ENCODE measurements at regions not wholly inside any gene's neighbourhood (a gene's known extent, or its start where the extent isn't known, plus 50 kb on each side); places are given as distances from the start of the nearest gene placed in this dataset.

GRCh38 chr2:106020821-106021661 lies 173.1 kb downstream of the UXS1 start:
- Mint-ChIP-seq H3K4me3 (no peak overlapping the region), H3K9me3 (no peaks in the 10 kb centered on the region), H3K36me3 (no peaks in the 10 kb centered on the region), H3K4me1 (peaks cover 0 to 5% (median 0%) of the 10 kb centered on the region in 3 donors), H3K27me3 (peaks cover 0 to 10% (median 8%) of the 10 kb centered on the region in 3 donors), H3K27ac (no peak overlapping the region)
- ATAC-seq (ENCODE audit: low read depth in 2 of 2) = no peak
- no peak for DNase-seq

GRCh38 chr2:106020032-106020431 lies 174.1 kb downstream of the UXS1 start:
- no peaks in the 10 kb centered on the region for H3K36me3 Mint-ChIP-seq
- ATAC-seq (ENCODE audit: low read depth in 2 of 2) (no peak), DNase-seq (no peak)
- H3K27me3 Mint-ChIP-seq = peaks cover 0 to 6% (median 6%) of the 10 kb centered on the region in 3 donors
- no peak overlapping the region for H3K4me3 Mint-ChIP-seq
- peaks cover 0 to 4% (median 0%) of the 10 kb centered on the region in 3 donors for H3K4me1 Mint-ChIP-seq
- peak overlapping the region in 1 of 6 donors; percentile 84 for H3K27ac Mint-ChIP-seq
- H3K9me3 Mint-ChIP-seq = no peaks in the 10 kb centered on the region

- Mint-ChIP-seq H3K36me3 (no peaks in the 10 kb centered on the region), H3K27ac (peak overlapping the region in 1 of 6 donors; percentile 60), H3K9me3 (no peaks in the 10 kb centered on the region), H3K4me3 (no peak overlapping the region), H3K27me3 (no peaks in the 10 kb centered on the region), H3K4me1 (no peaks in the 10 kb centered on the region)
- DNase-seq (no peak), ATAC-seq (ENCODE audit: low read depth in 2 of 2) (no peak)
Measured at GRCh38 chr2:106018141-106018540, 176.0 kb downstream of the UXS1 start.

- no peak overlapping the region for H3K27ac Mint-ChIP-seq
- no peak for ATAC-seq (ENCODE audit: low read depth in 2 of 2)
Measured at GRCh38 chr2:106012591-106013347, 181.3 kb downstream of the UXS1 start.

GRCh38 chr2:106012001-106012590 lies 182.0 kb downstream of the UXS1 start:
- peaks cover under 1 to 25% (median 19%) of the 10 kb centered on the region in 7 donors for H3K9me3 Mint-ChIP-seq
- DNase-seq = no peak
- peaks cover 6 to 16% of the 10 kb centered on the region in 2 donors for H3K36me3 Mint-ChIP-seq
- peak overlapping the region in 1 of 8 donors; percentile 11 for H3K4me3 Mint-ChIP-seq
- H3K27ac Mint-ChIP-seq = no peak overlapping the region
- no peak for ATAC-seq (ENCODE audit: low read depth in 2 of 2)
- H3K27me3 Mint-ChIP-seq = no peaks in the 10 kb centered on the region
- H3K4me1 Mint-ChIP-seq = no peaks in the 10 kb centered on the region

More at GRCh38 chr2:106012591-106013347, 181.3 kb downstream of the UXS1 start:
- Mint-ChIP-seq H3K9me3 (peaks cover 0 to 21% (median 15%) of the 10 kb centered on the region in 7 donors), H3K4me1 (no peaks in the 10 kb centered on the region), H3K27me3 (no peaks in the 10 kb centered on the region), H3K36me3 (peaks cover 5 to 12% of the 10 kb centered on the region in 2 donors), H3K4me3 (peak overlapping the region in 1 of 8 donors; percentile 11)
- no peak for DNase-seq

- H3K9me3 Mint-ChIP-seq = peaks cover 7 to 33% (median 26%) of the 10 kb centered on the region in 7 donors
- H3K4me1 Mint-ChIP-seq = no peaks in the 10 kb centered on the region
- no peak overlapping the region for H3K27ac Mint-ChIP-seq
- H3K27me3 Mint-ChIP-seq = peaks cover 0 to 4% (median 0%) of the 10 kb centered on the region in 3 donors
- DNase-seq (no peak), ATAC-seq (ENCODE audit: low read depth in 2 of 2) (no peak)
- H3K4me3 Mint-ChIP-seq = no peak overlapping the region
- peaks cover 12 to 23% of the 10 kb centered on the region in 2 donors for H3K36me3 Mint-ChIP-seq
Measured at GRCh38 chr2:106011380-106011779, 182.7 kb downstream of the UXS1 start.

GRCh38 chr2:106010818-106011355 lies 183.2 kb downstream of the UXS1 start:
- Mint-ChIP-seq H3K27ac (no peak overlapping the region), H3K4me3 (no peak overlapping the region), H3K27me3 (peaks cover 0 to 4% (median 0%) of the 10 kb centered on the region in 3 donors), H3K9me3 (peaks cover 11 to 38% (median 31%) of the 10 kb centered on the region in 7 donors), H3K4me1 (no peaks in the 10 kb centered on the region), H3K36me3 (peaks cover 12 to 28% of the 10 kb centered on the region in 2 donors)
- ATAC-seq (ENCODE audit: low read depth in 2 of 2) = no peak
- DNase-seq = no peak

- no peaks in the 10 kb centered on the region for H3K4me1 Mint-ChIP-seq
- no peak for ATAC-seq (ENCODE audit: low read depth in 2 of 2)
- peaks cover 12 to 29% of the 10 kb centered on the region in 2 donors for H3K36me3 Mint-ChIP-seq
- DNase-seq = no peak
- peaks cover 11 to 55% (median 44%) of the 10 kb centered on the region in 7 donors for H3K9me3 Mint-ChIP-seq
- H3K27ac Mint-ChIP-seq = no peak overlapping the region
- H3K27me3 Mint-ChIP-seq = peaks cover 0 to 4% (median 0%) of the 10 kb centered on the region in 3 donors
- no peak overlapping the region for H3K4me3 Mint-ChIP-seq
Measured at GRCh38 chr2:106009096-106009495, 185.0 kb downstream of the UXS1 start.

- Mint-ChIP-seq H3K4me3 (no peak overlapping the region), H3K9me3 (peaks cover 11 to 88% (median 61%) of the 10 kb centered on the region in 7 donors), H3K27me3 (peaks cover 3 to 17% (median 8%) of the 10 kb centered on the region in 3 donors), H3K4me1 (no peaks in the 10 kb centered on the region), H3K27ac (peak overlapping the region in 1 of 6 donors; percentile 34), H3K36me3 (peaks cover 7 to 46% of the 10 kb centered on the region in 2 donors)
- ATAC-seq (ENCODE audit: low read depth in 2 of 2) (no peak), DNase-seq (no peak)
Measured at GRCh38 chr2:106004851-106005250, 189.2 kb downstream of the UXS1 start.

GRCh38 chr2:105999211-105999989 lies 194.7 kb downstream of the UXS1 start:
- Mint-ChIP-seq H3K4me3 (no peak overlapping the region), H3K36me3 (peaks cover 20 to 36% of the 10 kb centered on the region in 2 donors)
- ATAC-seq (ENCODE audit: low read depth in 2 of 2) = no peak

GRCh38 chr2:105997711-105998110 lies 196.4 kb downstream of the UXS1 start:
- H3K27ac Mint-ChIP-seq = no peak overlapping the region
- H3K4me3 Mint-ChIP-seq = no peak overlapping the region
- H3K36me3 Mint-ChIP-seq = peaks cover 20 to 48% of the 10 kb centered on the region in 2 donors
- DNase-seq (no peak), ATAC-seq (ENCODE audit: low read depth in 2 of 2) (no peak)
- H3K9me3 Mint-ChIP-seq = peaks cover 15 to 74% (median 51%) of the 10 kb centered on the region in 7 donors
- peaks cover 8 to 20% (median 16%) of the 10 kb centered on the region in 3 donors for H3K27me3 Mint-ChIP-seq
- H3K4me1 Mint-ChIP-seq = no peaks in the 10 kb centered on the region

More at GRCh38 chr2:105999211-105999989, 194.7 kb downstream of the UXS1 start:
- DNase-seq = no peak
- Mint-ChIP-seq H3K27ac (no peak overlapping the region), H3K4me1 (no peaks in the 10 kb centered on the region), H3K27me3 (peaks cover 8 to 20% (median 16%) of the 10 kb centered on the region in 3 donors), H3K9me3 (peaks cover 7 to 74% (median 41%) of the 10 kb centered on the region in 7 donors)

- peak; percentile 3 for DNase-seq
- Mint-ChIP-seq H3K4me3 (no peak overlapping the region), H3K27ac (peak overlapping the region in 1 of 6 donors; percentile 75), H3K4me1 (peaks cover 0 to 5% (median 0%) of the 10 kb centered on the region in 3 donors), H3K36me3 (peaks cover 12 to 41% of the 10 kb centered on the region in 2 donors), H3K27me3 (peaks cover 0 to 10% (median 5%) of the 10 kb centered on the region in 3 donors), H3K9me3 (peaks cover 20 to 50% (median 37%) of the 10 kb centered on the region in 7 donors)
- ATAC-seq (ENCODE audit: low read depth in 2 of 2) = no peak
Measured at GRCh38 chr2:105990624-105991023, 203.5 kb downstream of the UXS1 start.

Measured in naive B cell (primary cell).